ENCODE measurements at regions not wholly inside any gene's neighbourhood (a gene's known extent, or its start where the extent isn't known, plus 50 kb on each side); places are given as distances from the start of the nearest gene placed in this dataset.
"Not testable (repeated sequence)": the region's sequence is repeated elsewhere in the genome, so short reads cannot be mapped to it uniquely, and the experiment has no call there.

DNA sequence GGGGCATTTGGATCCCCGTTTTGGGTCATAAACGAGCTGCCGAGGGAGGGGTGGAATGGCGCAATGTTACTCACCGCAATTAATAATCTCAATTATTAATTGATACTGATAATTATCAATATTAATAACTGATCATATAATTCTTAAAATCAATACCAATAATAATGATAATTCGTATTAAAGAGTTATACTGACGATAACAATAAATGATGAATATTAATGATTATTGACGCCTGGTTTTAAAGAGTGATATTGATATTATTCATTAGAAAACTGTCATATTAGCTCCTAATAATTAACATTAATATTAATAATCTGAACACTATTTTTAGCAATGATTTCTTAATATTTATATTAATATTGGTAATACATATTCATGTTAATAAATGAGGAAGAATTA, 92.4 kb downstream of the OTOP1 start:
- not testable (repeated sequence) for TF ChIP-seq RARB (CRISPR knock-in tag; IDR thresholded peaks at IDR 0.05); TOX (CRISPR knock-in tag; IDR thresholded peaks at IDR 0.05; ENCODE audit: borderline replicate concordance); ISL1 (CRISPR knock-in tag; IDR thresholded peaks at IDR 0.05); BACH2 (CRISPR knock-in tag; IDR thresholded peaks at IDR 0.05; ENCODE audit: borderline replicate concordance); OSR1 (CRISPR knock-in tag; IDR thresholded peaks at IDR 0.05); TCF4 (CRISPR knock-in tag; IDR thresholded peaks at IDR 0.05; ENCODE audit: borderline replicate concordance); ZNF565 (CRISPR knock-in tag; conservative IDR thresholded peaks at IDR 0.05; ENCODE audit: low read depth); ZNF8 (CRISPR knock-in tag; IDR thresholded peaks at IDR 0.05)
- TF ChIP-seq, protein P1, sequence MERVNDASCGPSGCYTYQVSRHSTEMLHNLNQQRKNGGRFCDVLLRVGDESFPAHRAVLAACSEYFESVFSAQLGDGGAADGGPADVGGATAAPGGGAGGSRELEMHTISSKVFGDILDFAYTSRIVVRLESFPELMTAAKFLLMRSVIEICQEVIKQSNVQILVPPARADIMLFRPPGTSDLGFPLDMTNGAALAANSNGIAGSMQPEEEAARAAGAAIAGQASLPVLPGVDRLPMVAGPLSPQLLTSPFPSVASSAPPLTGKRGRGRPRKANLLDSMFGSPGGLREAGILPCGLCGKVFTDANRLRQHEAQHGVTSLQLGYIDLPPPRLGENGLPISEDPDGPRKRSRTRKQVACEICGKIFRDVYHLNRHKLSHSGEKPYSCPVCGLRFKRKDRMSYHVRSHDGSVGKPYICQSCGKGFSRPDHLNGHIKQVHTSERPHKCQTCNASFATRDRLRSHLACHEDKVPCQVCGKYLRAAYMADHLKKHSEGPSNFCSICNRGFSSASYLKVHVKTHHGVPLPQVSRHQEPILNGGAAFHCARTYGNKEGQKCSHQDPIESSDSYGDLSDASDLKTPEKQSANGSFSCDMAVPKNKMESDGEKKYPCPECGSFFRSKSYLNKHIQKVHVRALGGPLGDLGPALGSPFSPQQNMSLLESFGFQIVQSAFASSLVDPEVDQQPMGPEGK (CRISPR knock-in tag; IDR thresholded peaks at IDR 0.05; ENCODE audit: borderline replicate concordance), result not testable (repeated sequence)
